GM21526 (cell line): ENCODE measurements at regions not wholly inside any gene's neighbourhood (a gene's known extent, or its start where the extent isn't known, plus 50 kb on each side); places are given as distances from the start of the nearest gene placed in this dataset.

Source experiments
- ATAC-seq: cut with Tn5 transposase; IDR thresholded peaks from one replicate; pipeline ENCODE4 v1.9.1; 2021; ENCODE audit warnings: moderate library complexity; ENCODE audit not compliant: unreplicated experiment, low FRiP score

- no peak for ATAC-seq
Measured at GRCh38 chr5:175388531-175388930, 55.5 kb downstream of the DRD1 start.

GRCh38 chr5:175387144-175387543 is 56.8 kb downstream of the DRD1 start:
- no peak for ATAC-seq

- no peak for ATAC-seq
Measured at GRCh38 chr5:175386526-175386925, 57.5 kb downstream of the DRD1 start.

- no peak for ATAC-seq
Measured at GRCh38 chr5:175385691-175386362, 58.2 kb downstream of the DRD1 start.

GRCh38 chr5:175384724-175385552 is 59.0 kb downstream of the DRD1 start:
- ATAC-seq: no peak

- no peak for ATAC-seq
Measured at GRCh38 chr5:175383350-175383749, 60.6 kb downstream of the DRD1 start.

GRCh38 chr5:175382171-175382570 is 61.8 kb downstream of the DRD1 start:
- ATAC-seq: no peak

GRCh38 chr5:175381130-175381529 is 62.9 kb downstream of the DRD1 start:
- ATAC-seq: no peak

GRCh38 chr5:175380701-175381100 is 63.3 kb downstream of the DRD1 start:
- no peak for ATAC-seq

GRCh38 chr5:175379867-175380266 is 64.1 kb downstream of the DRD1 start:
- ATAC-seq: no peak

- ATAC-seq: no peak
Measured at GRCh38 chr5:175378444-175379028, 65.4 kb downstream of the DRD1 start.

- no peak for ATAC-seq
Measured at GRCh38 chr5:175377816-175378215, 66.2 kb downstream of the DRD1 start.

- ATAC-seq: no peak
Measured at GRCh38 chr5:175374166-175374875, 69.7 kb downstream of the DRD1 start.

- ATAC-seq: no peak
Measured at GRCh38 chr5:175365866-175366265, 78.1 kb downstream of the DRD1 start.

GRCh38 chr5:175363300-175363699 is 80.7 kb downstream of the DRD1 start:
- no peak for ATAC-seq

- no peak for ATAC-seq
Measured at GRCh38 chr5:175357995-175358394, 86.0 kb downstream of the DRD1 start.

- ATAC-seq: no peak
Measured at GRCh38 chr5:175356428-175356827, 87.6 kb downstream of the DRD1 start.

- no peak for ATAC-seq
Measured at GRCh38 chr5:175354964-175355363, 89.0 kb downstream of the DRD1 start.

GRCh38 chr5:175353926-175354325 is 90.1 kb downstream of the DRD1 start:
- ATAC-seq: no peak

GRCh38 chr5:175351897-175352590 is 91.9 kb downstream of the DRD1 start:
- no peak for ATAC-seq
